ENCODE measurements at regions not wholly inside any gene's neighbourhood (a gene's known extent, or its start where the extent isn't known, plus 50 kb on each side); places are given as distances from the start of the nearest gene placed in this dataset.

DNA sequence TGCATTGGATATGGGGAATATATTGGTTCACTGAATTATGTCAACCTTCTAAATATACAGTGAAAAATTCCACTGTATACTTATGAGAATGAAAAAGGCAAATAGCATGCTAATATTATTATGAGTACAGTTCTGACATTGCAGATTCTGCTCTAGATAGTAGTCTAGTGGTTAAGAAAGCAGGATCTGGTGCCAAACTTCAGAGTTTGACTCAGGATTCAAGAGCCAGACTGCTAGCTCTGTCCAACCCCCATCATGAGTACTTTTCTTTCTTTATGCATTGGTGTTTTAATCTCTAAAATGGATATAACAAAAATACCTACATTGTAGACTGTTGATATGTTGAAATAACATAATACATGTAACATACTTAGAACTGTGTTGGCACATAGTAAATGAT, 57.3 kb upstream of the PLSCR4 start:
- peak; percentile 79 for DNase-seq

GRCh38 chr3:146307456-146307725, 56.5 kb upstream of the PLSCR4 start:
- DNase-seq = no peak

DNA sequence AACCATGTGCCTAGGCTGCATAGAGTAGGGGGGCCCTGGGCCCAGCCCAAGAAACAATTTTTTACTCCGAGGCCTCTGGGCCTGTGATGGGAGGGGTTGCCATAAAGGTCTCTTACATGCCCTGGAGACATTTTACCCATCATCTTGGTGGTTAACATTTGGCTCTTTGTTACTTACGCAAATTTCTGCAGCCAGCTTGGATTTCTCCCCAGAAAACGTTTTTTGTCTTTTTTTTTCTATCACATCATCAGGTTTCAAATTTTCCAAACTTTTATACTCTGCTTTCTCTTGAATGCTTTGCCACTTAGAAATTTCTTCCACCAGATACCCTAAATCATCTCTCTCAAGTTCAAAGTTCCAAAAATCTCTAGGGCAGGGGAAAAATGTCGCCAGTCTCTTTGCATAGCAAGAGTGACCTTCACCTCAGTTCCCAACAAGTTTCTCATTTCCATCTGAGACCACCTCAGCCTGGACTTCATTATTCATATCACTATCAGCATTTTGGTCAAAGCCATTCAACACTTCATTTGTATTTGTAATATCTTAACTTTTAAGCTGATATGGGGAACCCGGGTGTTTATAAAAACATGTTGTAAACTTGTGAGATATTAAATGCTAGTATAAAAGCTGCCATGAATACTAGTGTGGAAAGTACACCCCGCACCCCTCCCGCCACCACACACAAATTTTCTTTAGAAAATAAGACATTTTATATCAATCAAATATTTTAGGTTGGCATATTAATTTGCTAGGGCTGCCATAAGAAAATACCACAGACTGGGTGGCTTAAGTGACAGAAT, 56.0 kb upstream of the PLSCR4 start:
- DNase-seq = no peak

DNA sequence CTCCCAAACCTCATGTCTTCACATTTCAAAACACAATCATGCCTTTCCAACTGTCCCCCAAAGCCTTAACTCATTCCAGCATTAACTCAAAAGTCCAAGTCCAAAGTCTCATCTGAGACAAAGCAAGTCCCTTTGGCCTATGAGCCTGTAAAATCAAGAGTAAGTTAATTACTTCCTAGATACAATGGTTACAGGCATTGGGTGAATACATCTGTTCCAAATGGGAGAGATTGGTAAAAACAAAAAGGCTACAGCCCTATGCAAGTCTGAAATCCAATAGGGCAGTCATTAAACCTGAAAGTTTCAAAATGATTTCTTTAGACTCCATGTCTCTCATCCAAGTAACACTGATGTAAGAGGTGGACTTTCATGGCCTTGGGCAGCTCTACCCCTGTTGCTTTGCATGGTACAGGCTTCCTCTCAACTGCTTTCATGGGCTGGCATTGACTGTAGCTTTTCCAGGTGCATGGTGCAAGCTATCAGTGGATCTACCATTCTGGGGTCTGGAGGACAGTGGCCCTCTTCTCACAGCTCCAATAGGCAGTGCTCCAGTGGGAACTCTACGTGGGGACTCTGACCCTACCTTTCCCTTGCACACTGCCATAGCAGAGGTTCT, 55.0 kb upstream of the PLSCR4 start:
- no peak for DNase-seq

DNA sequence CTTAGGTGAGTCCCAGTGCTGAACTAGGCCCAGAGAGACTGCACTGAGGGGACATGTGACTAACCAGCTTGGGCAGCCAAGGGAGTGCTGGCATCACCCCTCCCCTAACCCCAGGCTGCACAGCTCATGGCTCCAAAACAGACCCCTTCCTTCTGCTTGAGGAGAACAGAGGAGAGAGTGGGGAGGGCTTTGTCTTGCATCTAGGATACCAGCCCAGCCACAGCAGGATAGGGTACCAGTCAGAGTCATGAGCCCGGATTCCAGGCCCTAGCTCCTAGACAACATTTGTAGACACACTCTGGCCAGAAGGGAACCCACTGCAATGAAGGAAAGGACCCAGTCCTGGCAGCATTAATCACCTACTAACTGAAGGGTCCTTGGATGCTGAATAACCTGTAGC, 49.9 kb upstream of the PLSCR4 start:
- no peak for DNase-seq

All from fibroblast of skin of back (primary cell).